ENCODE measurements at regions not wholly inside any gene's neighbourhood (a gene's known extent, or its start where the extent isn't known, plus 50 kb on each side); places are given as distances from the start of the nearest gene placed in this dataset.

- TF ChIP-seq CEBPB (IDR thresholded peaks at IDR 0.05; ENCODE audit: low read depth, low read length): no peak
- peak; percentile 74 for TF ChIP-seq RAD21 (IDR thresholded peaks at IDR 0.05; ENCODE audit: low read length)
- TF ChIP-seq POLR2A (IDR thresholded peaks at IDR 0.05; ENCODE audit: low read depth, low read length): no peak
These were observed 53.8 kb upstream of the MROH9 start (continued) for GRCh38 chr1:170881268-170882265.
